Cardiac muscle cell (in vitro differentiated cells and primary cell): ENCODE measurements at regions not wholly inside any gene's neighbourhood (a gene's known extent, or its start where the extent isn't known, plus 50 kb on each side); places are given as distances from the start of the nearest gene placed in this dataset.
A peak's percentile ranks its signal among the peaks of the same experiment; 100 is the strongest.

Experiments
- DNase-seq, 2 donors: peaks; one replicate each; pipeline versions ENCODE4 v3.0.0 to v3.0.0-alpha.2; 2010 to 2017; ENCODE audit warnings: low read depth in 1 of 2, low spot score in 1 of 2
- H3K27ac ChIP-seq: fragments of 200-600 bp; sonication (generic); 2 replicates; pipeline ENCODE4 v1.5.1; 2016
- H3K27me3 ChIP-seq: fragments of 200-600 bp; sonication (generic); 2 replicates; pipeline ENCODE4 v1.6.0; 2016; ENCODE audit warnings: control low read depth
- H3K36me3 ChIP-seq: fragments of 200-600 bp; sonication (generic); 2 replicates; pipeline ENCODE4 v1.5.1; 2016; ENCODE audit warnings: control low read depth
- H3K4me1 ChIP-seq: fragments of 200-600 bp; sonication (generic); 2 replicates; pipeline ENCODE4 v1.8.1; 2017; ENCODE audit warnings: low read depth, mild to moderate bottlenecking, mixed run types
- H3K4me3 ChIP-seq: fragments of 200-600 bp; sonication (generic); 2 replicates; pipeline ENCODE4 v1.5.1; 2016; ENCODE audit warnings: mild to moderate bottlenecking
- H3K9me3 ChIP-seq: fragments of 200-600 bp; sonication (generic); 2 replicates; pipeline ENCODE4 v1.5.1; 2017; ENCODE audit warnings: low read depth, mild to moderate bottlenecking, control low read depth
- TF ChIP-seq, protein P1 (sequence below): IDR thresholded peaks from 2 replicates; pipeline ENCODE4 v1.5.1; 2012; ENCODE audit warnings: low read depth, mild to moderate bottlenecking, low read length

DNA sequence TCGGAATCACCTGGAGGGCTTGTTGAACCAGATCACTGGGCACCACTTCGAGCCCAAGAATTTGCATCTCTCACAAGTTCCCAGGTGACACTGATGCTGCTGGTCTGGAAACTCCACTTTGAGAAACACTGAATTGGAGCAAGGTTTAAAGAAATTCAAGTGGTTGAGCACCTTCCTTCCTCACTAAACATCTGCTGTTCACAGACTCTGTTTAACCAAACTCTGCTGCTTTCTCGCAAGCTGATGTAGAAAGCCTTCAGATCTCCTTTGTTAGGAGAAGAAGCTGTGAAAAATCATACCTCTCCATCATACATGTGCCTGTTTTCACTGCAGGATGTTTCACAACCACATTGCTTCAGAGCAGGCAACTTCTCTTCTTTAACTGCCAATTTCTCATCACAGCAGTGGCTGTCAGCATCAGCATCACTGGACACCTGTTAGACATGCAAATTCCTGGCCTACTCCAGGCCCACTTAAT is 87.5 kb upstream of the TOP1 start:
- H3K27ac ChIP-seq: no peak overlapping the region
- no peaks in the 10 kb centered on the region for H3K27me3 ChIP-seq

DNA sequence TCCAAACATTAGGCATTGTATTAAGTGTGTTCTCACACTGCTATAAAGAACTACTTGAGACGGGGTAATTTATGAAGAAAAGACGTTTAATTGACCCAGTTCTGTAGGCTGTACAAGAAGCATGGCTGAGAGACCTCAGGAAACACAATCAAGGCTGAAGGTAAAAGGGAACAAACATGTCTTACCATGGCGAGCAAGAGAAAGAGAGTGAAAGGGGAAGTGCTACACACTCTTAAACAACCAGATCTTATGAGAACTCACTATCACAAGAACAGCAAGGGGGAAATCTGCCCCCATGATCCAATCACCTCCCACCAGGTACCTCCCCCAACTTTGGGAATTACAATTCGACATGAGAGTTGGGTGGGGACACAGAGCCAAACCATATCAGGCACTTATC is 86.6 kb upstream of the TOP1 start:
- H3K27me3 ChIP-seq: no peaks in the 10 kb centered on the region
- H3K36me3 ChIP-seq: no peaks in the 10 kb centered on the region
- H3K9me3 ChIP-seq: no peaks in the 10 kb centered on the region
- TF ChIP-seq, protein P1, sequence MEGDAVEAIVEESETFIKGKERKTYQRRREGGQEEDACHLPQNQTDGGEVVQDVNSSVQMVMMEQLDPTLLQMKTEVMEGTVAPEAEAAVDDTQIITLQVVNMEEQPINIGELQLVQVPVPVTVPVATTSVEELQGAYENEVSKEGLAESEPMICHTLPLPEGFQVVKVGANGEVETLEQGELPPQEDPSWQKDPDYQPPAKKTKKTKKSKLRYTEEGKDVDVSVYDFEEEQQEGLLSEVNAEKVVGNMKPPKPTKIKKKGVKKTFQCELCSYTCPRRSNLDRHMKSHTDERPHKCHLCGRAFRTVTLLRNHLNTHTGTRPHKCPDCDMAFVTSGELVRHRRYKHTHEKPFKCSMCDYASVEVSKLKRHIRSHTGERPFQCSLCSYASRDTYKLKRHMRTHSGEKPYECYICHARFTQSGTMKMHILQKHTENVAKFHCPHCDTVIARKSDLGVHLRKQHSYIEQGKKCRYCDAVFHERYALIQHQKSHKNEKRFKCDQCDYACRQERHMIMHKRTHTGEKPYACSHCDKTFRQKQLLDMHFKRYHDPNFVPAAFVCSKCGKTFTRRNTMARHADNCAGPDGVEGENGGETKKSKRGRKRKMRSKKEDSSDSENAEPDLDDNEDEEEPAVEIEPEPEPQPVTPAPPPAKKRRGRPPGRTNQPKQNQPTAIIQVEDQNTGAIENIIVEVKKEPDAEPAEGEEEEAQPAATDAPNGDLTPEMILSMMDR: no peak
- H3K4me1 ChIP-seq: no peaks in the 10 kb centered on the region
- DNase-seq: no peak
- no peak overlapping the region for H3K27ac ChIP-seq
- H3K4me3 ChIP-seq: no peak overlapping the region

More for the DNA sequence above, 87.5 kb upstream of the TOP1 start:
- H3K9me3 ChIP-seq: no peaks in the 10 kb centered on the region
- TF ChIP-seq, protein P1: no peak
- no peaks in the 10 kb centered on the region for H3K4me1 ChIP-seq
- no peak overlapping the region for H3K4me3 ChIP-seq
- DNase-seq: no peak
- H3K36me3 ChIP-seq: no peaks in the 10 kb centered on the region

DNA sequence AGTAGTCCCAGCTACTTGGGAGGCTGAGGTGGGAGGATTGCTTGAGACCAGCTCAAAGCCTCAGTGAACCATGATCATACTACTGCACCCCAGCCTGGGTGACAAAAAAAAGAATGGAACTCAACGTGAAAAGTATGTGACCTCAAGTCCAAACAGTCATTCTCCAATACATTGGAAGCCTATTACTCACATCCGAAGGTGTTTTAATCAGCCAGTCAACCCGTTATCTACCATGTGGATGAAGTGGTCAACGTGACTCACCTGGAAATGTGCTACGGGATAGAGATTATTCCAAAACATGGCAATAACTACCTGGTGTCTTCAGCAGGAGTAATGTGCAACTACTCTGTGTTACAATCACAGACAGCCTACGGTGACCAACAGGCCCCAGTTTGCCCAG is 85.8 kb upstream of the TOP1 start:
- TF ChIP-seq, protein P1: no peak
- Histone ChIP-seq H3K27ac (no peak overlapping the region), H3K27me3 (no peaks in the 10 kb centered on the region), H3K36me3 (no peaks in the 10 kb centered on the region), H3K4me1 (no peaks in the 10 kb centered on the region), H3K4me3 (no peak overlapping the region), H3K9me3 (no peaks in the 10 kb centered on the region)
- no peak for DNase-seq

DNA sequence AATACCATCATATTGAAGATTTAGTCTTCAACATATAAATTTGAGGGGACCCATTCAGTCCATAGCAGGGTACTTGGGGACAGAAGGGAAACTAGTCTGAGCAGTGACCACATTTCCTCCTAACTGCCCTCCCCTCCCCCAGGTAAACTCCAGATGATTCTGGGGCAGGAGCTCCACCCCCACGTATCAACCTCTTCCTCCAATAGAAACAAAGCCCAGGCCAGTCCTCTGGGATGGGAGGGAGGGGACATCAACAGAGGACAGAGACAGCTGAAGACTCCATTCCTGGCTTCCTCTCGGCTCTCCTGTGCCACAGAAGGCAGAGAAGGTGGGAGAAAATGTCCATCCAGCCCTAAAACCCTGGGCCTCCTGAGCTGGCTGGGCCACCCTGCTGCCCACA is 85.0 kb upstream of the TOP1 start:
- no peaks in the 10 kb centered on the region for H3K27me3 ChIP-seq
- H3K4me1 ChIP-seq: no peaks in the 10 kb centered on the region
- TF ChIP-seq, protein P1: no peak
- no peaks in the 10 kb centered on the region for H3K36me3 ChIP-seq
- no peak overlapping the region for H3K27ac ChIP-seq
- DNase-seq: no peak
- no peak overlapping the region for H3K4me3 ChIP-seq
- no peaks in the 10 kb centered on the region for H3K9me3 ChIP-seq

DNA sequence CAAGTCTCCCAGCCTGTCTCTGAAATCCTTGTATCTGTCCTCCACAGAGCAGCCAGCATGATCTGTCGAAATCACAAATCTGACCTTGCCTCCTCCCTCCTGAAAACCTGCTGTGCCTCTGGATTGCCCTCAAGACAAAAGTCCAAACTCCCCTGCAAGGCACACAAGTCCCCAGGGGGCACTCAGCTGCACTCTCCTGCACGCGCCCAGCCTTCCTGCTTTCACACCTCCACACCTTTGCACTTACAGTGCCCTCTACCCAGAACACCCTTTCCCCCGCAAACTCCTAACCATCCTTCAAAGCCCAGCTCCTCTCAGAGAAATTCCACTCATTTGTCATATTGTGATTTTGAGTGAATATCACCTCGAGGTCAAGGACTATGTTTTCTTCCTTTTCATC is 83.4 kb upstream of the TOP1 start:
- TF ChIP-seq, protein P1: no peak
- Histone ChIP-seq H3K27ac (no peak overlapping the region), H3K4me3 (no peak overlapping the region), H3K27me3 (no peaks in the 10 kb centered on the region), H3K9me3 (no peaks in the 10 kb centered on the region), H3K4me1 (no peaks in the 10 kb centered on the region), H3K36me3 (no peaks in the 10 kb centered on the region)
- no peak for DNase-seq

DNA sequence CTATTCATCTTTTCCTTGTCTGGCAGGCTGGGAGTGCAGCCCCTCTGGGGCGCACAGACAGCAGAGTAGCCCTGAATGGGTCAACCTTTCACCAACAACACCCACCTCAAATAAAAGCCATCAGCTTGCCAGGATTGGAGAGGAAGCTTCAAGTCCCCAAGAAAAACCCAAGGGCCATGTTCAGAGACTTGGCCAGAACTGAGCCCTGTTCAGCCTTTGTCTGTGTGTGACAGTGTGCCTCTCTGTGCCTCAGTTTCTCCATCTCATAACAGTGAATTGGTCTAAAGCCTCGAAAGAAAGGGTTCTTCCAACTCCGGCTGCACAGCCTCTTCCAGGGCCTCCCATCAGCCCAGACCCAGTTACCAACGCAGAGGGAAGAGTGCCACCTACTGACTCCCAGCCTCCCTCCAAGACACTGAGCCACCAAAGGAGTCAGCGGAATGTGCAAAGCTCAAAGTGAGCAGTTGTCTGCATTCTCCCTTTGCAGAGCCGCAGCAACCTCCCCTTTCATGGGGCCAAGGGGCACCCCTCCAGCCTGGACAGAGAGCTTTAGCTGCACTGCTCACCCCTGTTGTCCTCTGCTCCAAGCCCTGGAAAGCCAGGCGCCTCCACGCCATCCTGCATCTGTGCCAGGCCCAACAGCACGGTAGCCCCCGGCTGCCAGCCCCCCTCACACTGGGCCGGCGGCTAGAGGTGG is 82.7 kb upstream of the TOP1 start:
- DNase-seq: peak; percentile 79 to 80
- Histone ChIP-seq H3K27ac (no peak overlapping the region), H3K4me3 (no peak overlapping the region), H3K36me3 (no peaks in the 10 kb centered on the region), H3K27me3 (no peaks in the 10 kb centered on the region), H3K9me3 (no peaks in the 10 kb centered on the region), H3K4me1 (no peaks in the 10 kb centered on the region)
- TF ChIP-seq, protein P1: peak; percentile 88
